GM10266 (cell line): ENCODE measurements at regions not wholly inside any gene's neighbourhood (a gene's known extent, or its start where the extent isn't known, plus 50 kb on each side); places are given as distances from the start of the nearest gene placed in this dataset.

Source experiments
- DNase-seq: peaks from one replicate; pipeline ENCODE4 v3.0.0; 2012; ENCODE audit errors: extremely low spot score
- TF ChIP-seq, protein P1 (sequence below): IDR thresholded peaks from 2 replicates; pipeline ENCODE4 v1.5.1; 2012; ENCODE audit warnings: mild to moderate bottlenecking, low read depth; ENCODE audit not compliant: control insufficient read depth, insufficient read depth; ENCODE audit errors: missing control alignments

DNA sequence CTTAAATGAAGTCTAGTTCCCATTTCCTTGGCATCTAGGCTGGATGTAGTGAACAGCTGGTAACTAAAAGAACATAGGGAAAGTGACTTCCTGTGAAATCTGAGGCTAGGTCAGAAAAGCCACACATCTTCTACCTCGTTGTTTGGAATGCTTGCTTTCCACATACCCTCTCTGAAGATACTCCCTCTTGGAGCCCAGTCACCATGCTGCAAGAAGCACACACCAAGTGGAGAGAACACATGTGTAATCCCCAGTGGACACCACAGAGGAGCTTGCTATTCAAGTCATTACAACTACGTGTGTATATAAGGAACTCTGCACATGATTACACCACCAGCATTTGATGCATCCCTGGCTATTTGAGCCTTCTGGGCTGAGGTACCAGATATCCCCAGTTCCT, 125.9 kb downstream of the RGS21 start:
- TF ChIP-seq, protein P1, sequence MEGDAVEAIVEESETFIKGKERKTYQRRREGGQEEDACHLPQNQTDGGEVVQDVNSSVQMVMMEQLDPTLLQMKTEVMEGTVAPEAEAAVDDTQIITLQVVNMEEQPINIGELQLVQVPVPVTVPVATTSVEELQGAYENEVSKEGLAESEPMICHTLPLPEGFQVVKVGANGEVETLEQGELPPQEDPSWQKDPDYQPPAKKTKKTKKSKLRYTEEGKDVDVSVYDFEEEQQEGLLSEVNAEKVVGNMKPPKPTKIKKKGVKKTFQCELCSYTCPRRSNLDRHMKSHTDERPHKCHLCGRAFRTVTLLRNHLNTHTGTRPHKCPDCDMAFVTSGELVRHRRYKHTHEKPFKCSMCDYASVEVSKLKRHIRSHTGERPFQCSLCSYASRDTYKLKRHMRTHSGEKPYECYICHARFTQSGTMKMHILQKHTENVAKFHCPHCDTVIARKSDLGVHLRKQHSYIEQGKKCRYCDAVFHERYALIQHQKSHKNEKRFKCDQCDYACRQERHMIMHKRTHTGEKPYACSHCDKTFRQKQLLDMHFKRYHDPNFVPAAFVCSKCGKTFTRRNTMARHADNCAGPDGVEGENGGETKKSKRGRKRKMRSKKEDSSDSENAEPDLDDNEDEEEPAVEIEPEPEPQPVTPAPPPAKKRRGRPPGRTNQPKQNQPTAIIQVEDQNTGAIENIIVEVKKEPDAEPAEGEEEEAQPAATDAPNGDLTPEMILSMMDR = no peak
- no peak for DNase-seq

DNA sequence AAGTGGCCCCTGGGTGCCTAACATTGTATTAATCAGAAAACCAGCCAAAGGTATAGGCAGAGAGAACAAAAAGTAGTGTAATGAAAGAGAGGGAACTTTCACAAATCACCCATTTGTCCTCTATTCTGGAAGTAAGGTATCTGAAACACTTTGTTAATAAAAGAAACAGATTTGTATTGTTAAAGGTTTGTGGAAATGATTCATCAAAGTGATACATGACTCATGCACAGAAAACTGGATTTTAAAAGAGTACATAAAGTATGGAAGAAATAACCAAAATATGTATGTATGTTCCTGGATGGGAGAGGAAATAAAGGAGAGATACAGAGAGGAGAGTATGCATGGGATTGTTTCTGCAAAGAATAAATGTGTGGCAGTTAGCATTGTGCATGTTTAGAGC, 126.8 kb downstream of the RGS21 start:
- TF ChIP-seq, protein P1 = no peak

DNA sequence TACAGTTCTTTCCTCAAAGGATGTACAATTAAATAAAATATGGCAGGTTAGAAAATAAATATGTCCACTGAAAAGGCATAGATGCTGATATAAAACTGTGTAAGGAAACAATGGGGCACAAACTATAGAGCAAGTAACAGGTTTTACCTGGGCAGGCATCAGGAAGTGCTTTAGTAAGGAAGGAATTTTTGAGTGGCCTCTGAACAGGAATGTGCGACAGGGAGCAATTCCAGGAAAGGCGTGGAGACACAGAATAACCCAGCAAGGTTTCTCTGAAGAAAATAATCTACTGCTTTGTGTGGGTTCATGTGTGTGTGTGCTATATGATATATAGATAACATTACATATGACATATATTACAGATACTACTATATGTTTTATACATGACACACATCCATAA, 128.4 kb downstream of the RGS21 start:
- TF ChIP-seq, protein P1 = no peak
- no peak for DNase-seq

More for the DNA sequence above, 126.8 kb downstream of the RGS21 start:
- no peak for DNase-seq

DNA sequence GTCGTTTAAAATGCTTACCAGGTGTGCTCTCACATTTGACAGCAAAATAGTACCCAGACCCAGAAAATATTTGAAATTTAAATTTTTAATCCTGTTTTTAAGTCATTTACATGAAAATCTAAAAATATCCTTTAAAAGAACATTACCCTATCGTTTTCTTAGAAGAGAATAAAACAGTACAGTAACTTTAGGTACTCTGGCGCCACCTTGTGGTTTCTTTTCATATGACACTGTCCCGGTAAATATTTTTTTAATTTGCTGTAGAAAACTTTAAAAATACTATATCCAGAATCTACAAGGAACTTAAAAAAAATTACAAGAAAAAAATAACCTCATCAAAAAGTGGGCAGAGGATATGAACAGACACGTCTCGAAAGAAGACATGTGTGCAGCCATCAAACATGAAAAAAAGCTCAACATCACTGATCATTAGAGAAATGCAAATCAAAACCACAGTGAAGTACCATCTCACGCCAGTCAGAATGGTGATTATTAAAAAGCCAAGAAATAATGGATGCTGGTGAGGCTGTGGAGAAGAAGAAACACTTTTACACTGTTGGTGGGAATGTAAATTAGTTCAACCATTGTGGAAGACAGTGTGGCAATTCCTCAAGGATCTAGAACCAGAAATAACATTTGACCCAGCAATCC, 129.2 kb downstream of the RGS21 start:
- TF ChIP-seq, protein P1 = peak; percentile 60

DNA sequence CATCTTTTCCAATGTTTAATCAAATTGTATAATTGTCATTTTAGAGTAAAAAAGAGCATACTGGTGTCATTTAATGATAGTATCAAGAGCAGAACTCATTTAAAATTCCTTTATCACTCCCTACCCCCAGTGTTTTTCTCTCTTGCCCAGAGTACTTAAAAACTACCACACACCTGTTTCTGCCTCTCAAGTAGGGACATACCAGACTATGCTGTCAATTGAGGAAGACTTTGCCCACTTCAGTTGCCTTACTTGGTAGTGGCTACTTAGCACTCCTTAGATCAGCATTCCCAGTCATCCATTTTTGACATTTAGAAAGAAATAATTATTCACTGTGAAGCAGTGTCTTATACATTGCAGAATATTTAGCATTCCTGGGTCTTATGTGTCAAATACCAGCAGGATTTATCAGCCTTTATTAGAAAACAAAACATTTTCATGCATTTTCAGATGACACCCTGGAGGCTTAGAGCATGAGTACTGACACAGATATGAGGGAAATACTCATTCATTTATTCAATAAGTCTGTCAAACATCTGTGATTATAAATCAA, 127.5 kb upstream of the RGS1 start:
- TF ChIP-seq, protein P1 = no peak

More for the DNA sequence above, 129.2 kb downstream of the RGS21 start:
- no peak for DNase-seq

DNA sequence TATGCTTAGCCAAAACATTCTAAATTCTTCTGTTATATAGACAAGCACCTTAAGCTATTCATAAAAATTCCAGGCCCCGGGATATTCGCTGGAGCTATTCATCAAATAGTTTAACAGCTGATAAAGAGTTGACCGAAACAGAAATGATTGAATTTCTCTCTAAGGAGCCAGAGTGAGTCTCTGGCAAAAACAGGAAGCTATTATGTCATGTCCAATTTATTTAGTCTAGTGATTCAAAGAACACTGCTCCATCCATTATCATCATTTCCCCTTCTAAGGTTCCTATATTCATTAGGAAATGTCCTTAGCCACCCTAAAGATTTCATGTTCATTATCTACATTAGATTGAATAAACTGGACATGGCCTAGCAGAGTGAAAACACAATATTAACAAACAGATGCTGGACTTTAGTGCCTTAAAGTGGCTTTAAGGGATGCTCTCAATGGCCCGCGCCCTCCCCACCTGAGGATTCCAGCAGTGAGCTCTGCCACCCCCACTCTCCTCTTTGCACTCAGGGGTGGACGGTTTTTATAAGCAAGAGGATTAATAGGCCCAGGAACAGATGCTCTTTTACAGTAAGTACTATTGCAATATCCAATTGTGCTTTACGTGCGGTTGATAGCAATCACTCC, 122.1 kb upstream of the RGS1 start:
- no peak for DNase-seq
- TF ChIP-seq, protein P1 = no peak

More for the DNA sequence above, 127.5 kb upstream of the RGS1 start:
- DNase-seq = no peak

DNA sequence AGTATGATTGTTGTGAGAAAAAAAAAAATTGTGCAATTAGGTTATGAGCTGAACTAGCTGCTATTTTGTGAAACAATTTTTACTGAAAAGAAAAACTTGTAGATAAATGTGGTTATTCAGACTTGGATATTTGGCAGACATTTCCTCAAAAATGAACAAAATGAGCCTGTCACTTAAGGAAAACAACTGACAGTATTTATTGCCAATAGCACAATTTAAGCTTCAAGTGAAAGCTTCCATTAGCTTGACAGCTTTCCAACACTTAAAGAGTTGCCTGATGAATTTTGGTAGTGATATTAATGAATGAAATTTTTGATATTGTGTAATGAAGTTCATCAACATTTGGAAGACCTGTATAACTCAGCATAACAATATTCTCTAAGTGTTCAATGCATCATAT, 116.1 kb upstream of the RGS1 start:
- DNase-seq = no peak
- TF ChIP-seq, protein P1 = no peak
